A172 (cell line): ENCODE measurements at regions not wholly inside any gene's neighbourhood (a gene's known extent, or its start where the extent isn't known, plus 50 kb on each side); places are given as distances from the start of the nearest gene placed in this dataset.
"Not testable (repeated sequence)": the region's sequence is repeated elsewhere in the genome, so short reads cannot be mapped to it uniquely, and the experiment has no call there.

Source experiments
- DNase-seq: peaks from one replicate; pipeline ENCODE4 v3.0.0-alpha.2; 2015; ENCODE audit warnings: low spot score

- DNase-seq: no peak
These were observed 302.7 kb downstream of the RFPL4B start for GRCh38 chr6:112649853-112650252.

DNA sequence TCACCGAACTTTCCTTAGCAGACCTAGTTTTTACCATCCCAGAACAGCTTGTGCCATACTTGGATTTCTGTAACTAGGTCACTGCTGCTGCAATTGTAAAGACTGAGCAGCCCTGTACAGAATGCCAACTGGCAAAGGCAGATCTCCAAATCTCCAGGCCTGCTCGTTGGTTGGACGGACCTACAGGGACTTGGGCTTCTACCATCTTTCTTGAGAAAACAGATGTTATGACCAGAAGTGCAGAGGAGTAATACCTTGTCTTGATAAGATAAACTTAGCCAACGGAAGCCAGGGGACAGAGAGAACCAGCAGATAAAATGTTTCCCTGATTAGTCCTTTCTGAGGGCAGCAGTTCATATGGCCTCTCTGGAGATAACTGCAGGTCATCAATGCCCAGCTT lies 304.1 kb downstream of the RFPL4B start:
- DNase-seq: no peak

GRCh38 chr6:112659912-112660311 lies 312.8 kb downstream of the RFPL4B start:
- DNase-seq: no peak

GRCh38 chr6:112660626-112661025 lies 313.5 kb downstream of the RFPL4B start:
- no peak for DNase-seq

DNA sequence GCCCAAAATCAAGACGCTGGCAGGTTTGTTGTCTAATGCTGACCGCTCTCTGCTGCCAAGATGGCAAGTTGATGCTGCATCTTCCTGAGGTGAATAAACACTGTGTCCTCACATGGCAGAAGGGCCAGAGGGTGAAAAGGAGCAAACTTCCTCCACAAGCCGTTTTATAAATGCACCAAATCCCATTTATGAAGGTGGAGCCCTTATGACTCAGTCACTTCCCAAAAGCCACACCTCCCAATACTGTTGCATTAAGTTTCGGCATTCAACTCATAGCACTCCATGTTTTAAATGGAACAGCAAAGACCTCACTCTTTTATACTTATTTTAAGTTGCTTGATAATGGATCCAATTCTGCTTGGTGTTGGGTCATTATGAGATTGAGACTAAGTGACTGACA lies 316.6 kb downstream of the RFPL4B start:
- DNase-seq: no peak

DNA sequence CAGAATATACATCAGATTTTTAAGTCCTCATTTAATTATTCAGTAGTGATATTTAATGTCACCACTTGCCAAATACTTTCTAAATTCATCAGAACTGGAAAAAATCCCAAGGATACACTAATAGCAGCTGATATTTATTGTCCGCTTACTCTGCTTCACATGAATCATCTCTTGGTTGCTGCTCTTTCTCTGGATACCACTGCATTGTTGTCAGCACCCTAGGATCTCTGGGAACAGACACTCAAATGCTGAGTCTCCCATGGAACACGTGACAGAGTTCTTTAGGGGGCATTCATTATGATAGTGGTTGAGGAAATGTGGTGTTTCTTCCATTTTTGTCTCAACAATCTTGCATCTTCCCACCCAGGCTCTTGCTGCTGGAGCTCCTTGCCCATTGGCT lies 318.0 kb downstream of the RFPL4B start:
- no peak for DNase-seq

- no peak for DNase-seq
These were observed 318.7 kb downstream of the RFPL4B start for GRCh38 chr6:112665815-112666214.

- no peak for DNase-seq
These were observed 320.3 kb downstream of the RFPL4B start for GRCh38 chr6:112667427-112667826.

GRCh38 chr6:112680091-112680490 lies 333.0 kb downstream of the RFPL4B start:
- no peak for DNase-seq

DNA sequence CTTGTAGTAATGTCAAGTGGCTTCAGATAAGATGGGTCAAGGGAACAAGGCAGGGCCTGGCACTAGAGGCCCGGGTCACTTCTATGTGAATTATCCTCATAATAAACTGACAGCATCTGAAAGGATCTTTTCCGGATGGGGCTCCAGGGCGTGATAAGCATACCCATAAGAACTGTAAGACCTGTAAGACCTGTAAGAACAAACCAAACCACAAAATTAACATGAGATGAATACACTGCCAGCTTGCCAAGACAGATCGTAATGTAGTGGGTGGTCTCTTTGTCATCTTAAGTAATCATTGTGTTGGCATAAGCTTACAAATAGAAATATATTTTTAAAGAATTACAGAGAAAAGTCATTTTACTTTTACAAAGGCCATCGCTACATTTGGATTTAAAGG lies 334.9 kb downstream of the RFPL4B start:
- DNase-seq: no peak

- no peak for DNase-seq
These were observed 336.0 kb downstream of the RFPL4B start for GRCh38 chr6:112683106-112683505.

DNA sequence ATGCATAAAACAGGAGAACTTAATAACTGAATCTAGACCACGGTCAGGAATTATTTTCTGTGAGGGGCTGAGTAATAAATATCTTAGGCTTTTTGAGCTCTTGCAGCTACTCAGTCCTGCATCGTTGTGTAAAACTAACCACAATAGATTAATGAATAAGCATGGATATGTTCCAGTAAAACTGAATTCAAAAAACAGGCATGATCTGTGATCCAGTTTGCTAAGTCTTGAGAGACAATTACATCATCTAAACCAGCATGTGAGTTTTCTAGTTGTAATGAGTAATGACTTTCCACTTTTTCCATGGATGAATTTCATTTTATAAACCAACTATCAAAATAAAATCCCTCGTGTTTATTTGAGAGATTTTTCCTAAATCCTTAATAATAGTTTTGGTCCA lies 336.8 kb downstream of the RFPL4B start:
- peak; percentile 42 for DNase-seq

GRCh38 chr6:112685521-112686220 lies 338.5 kb downstream of the RFPL4B start:
- not testable (repeated sequence) for DNase-seq

GRCh38 chr6:112688487-112689165 lies 341.5 kb downstream of the RFPL4B start:
- peak; percentile 59 for DNase-seq

GRCh38 chr6:112689183-112689858 lies 342.2 kb downstream of the RFPL4B start:
- DNase-seq: not testable (repeated sequence)

DNA sequence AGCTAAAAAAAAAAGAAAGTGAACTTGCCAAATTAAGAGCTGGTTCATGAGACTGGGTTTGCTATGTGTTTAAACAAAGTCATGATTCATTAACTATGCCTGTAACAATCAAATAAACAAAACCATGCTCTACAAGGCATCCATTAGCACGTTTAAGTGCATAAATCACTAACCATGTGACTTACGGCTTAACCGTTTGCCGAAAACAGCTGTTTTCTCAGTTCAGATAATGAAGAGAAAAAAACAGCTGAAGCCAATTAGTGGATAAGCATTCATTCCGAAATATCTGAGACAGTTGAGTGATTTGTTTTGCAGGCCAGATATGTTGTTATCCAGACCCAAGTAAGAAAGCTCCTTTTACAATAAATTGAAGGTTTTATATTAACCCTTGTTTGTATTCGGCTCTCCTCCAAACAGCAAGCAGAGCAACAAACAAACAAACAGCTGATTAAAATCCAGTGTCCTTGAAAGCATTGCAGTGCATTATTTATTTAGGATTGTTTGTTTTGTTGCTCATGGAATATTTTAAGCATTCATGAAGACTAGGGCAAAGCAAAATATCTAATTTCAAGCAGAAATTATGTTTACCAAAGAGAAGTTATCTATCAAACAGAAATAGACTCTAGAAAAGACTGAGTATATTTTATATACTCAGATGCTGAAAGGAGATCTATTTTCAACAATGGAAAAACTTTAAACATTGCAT lies 343.5 kb downstream of the RFPL4B start:
- peak; percentile 58 for DNase-seq

DNA sequence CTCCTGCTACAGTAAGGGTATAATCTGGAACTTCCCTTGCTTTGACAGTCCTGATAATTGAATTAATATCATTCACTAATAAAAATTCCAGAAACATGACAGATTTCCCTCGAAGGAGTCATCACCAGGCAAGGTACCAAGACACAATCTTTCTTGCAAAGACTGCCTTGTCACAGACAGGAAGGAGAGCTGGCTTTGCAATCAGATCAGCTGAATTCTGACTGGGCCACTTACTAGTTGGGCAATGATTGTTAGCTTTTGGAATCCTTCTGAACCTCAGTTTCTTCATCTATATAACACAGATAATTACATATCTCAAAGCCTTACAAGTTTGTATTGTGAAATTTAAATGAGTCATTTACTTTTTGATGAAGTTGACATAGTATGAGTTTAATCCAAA lies 344.2 kb downstream of the RFPL4B start:
- DNase-seq: peak; percentile 91

DNA sequence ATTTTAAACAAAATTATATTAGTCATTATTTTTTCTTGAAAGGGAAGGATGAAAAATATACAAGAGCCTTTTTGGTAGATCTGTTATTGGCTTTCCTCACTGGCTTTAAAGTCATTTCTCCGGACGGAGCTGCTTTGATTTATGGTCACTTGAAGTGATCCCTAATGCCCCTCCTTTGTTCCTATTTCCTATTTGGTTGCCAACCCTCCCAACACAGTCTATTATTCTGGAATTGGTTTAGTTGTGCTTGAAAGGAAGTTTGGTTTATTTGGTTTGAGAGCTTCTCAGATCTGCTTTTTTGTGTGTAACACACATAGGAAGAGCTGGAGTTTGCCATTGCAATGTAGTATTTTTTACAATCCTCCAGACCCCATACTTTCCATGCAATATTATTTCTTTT lies 347.9 kb downstream of the RFPL4B start:
- no peak for DNase-seq

- no peak for DNase-seq
These were observed 350.1 kb downstream of the RFPL4B start for GRCh38 chr6:112697265-112697664.

- no peak for DNase-seq
These were observed 354.1 kb downstream of the RFPL4B start for GRCh38 chr6:112701201-112701600.

- DNase-seq: no peak
These were observed 363.6 kb downstream of the RFPL4B start for GRCh38 chr6:112710710-112711109.

DNA sequence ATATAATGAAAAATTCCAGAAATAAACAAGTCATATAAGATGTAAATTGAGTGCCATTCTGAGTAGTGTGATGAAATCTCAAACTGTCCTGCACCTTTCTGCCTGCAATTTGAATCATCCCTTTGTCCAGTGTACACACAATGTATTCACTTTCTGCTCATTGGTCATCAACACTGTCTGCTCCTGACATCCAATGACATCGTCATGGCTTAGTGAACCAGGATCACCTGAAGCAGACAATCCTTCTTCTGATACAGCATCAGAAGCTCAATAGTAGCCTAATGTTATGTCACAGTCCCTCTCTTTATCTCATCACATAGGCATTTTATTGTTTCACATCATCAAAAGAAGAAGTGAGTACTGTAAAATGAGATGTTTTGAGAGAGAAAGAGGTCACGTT lies 366.3 kb downstream of the RFPL4B start:
- DNase-seq: no peak
